ENCODE measurements at regions not wholly inside any gene's neighbourhood (a gene's known extent, or its start where the extent isn't known, plus 50 kb on each side); places are given as distances from the start of the nearest gene placed in this dataset.

- H3K9me3 Mint-ChIP-seq: no peaks in the 10 kb centered on the region
- no peak overlapping the region for H3K9ac ChIP-seq
- H3K27me3 Mint-ChIP-seq (ENCODE audit: insufficient read depth, low read depth): peaks cover 3% of the 10 kb centered on the region
- H3K27ac ChIP-seq: no peak overlapping the region
- H3K36me3 Mint-ChIP-seq: no peaks in the 10 kb centered on the region
- TF ChIP-seq EZH2 (IDR thresholded peaks at IDR 0.05): no peak
- TF ChIP-seq CTCF (IDR thresholded peaks at IDR 0.05): no peak
- TF ChIP-seq EZH2phosphoT487 (IDR thresholded peaks at IDR 0.05): no peak
- no peak overlapping the region for H3K27ac Mint-ChIP-seq
- H2AFZ ChIP-seq (replicated peaks): no peak overlapping the region
- H3K4me1 Mint-ChIP-seq: peaks cover 11% of the 10 kb centered on the region
- H3K27me3 ChIP-seq: no peaks in the 10 kb centered on the region
- no peaks in the 10 kb centered on the region for H4K20me1 ChIP-seq (ENCODE audit: low read depth)
- peaks cover 17% of the 10 kb centered on the region for H3F3A ChIP-seq (ENCODE audit: low read depth)
- no peaks in the 10 kb centered on the region for H3K9me3 ChIP-seq (ENCODE audit: low read depth)
- H3K36me3 ChIP-seq: no peaks in the 10 kb centered on the region
- no peak for DNase-seq (ENCODE audit: low spot score)
- no peak overlapping the region for H3K4me2 ChIP-seq
- no peaks in the 10 kb centered on the region for H3K79me2 ChIP-seq (ENCODE audit: low read depth)
- peaks cover 35% of the 10 kb centered on the region for H3K4me1 ChIP-seq
- no peak overlapping the region for H3K4me3 ChIP-seq
- no peak overlapping the region for H3K4me3 Mint-ChIP-seq
Observed at GRCh38 chr7:96447109-96447645, 125.3 kb upstream of the SLC25A13 start.

GRCh38 chr7:96441436-96442084, 119.7 kb upstream of the SLC25A13 start:
- H3K27ac Mint-ChIP-seq: no peak overlapping the region
- H3K27me3 Mint-ChIP-seq (ENCODE audit: insufficient read depth, low read depth): no peaks in the 10 kb centered on the region
- no peaks in the 10 kb centered on the region for H3K27me3 ChIP-seq
- no peak overlapping the region for H3K4me2 ChIP-seq
- peaks cover 10% of the 10 kb centered on the region for H3K4me1 ChIP-seq
- DNase-seq (ENCODE audit: low spot score): peak; percentile 24
- H3K36me3 Mint-ChIP-seq: no peaks in the 10 kb centered on the region
- H3K9me3 Mint-ChIP-seq: no peaks in the 10 kb centered on the region
- no peak overlapping the region for H3K4me3 Mint-ChIP-seq
- no peaks in the 10 kb centered on the region for H3F3A ChIP-seq (ENCODE audit: low read depth)
- no peaks in the 10 kb centered on the region for H4K20me1 ChIP-seq (ENCODE audit: low read depth)
- H3K27ac ChIP-seq: no peak overlapping the region
- H3K79me2 ChIP-seq (ENCODE audit: low read depth): no peaks in the 10 kb centered on the region
- H3K9ac ChIP-seq: no peak overlapping the region
- H2AFZ ChIP-seq (replicated peaks): no peak overlapping the region
- H3K4me1 Mint-ChIP-seq: peaks cover 3% of the 10 kb centered on the region
- no peak overlapping the region for H3K4me3 ChIP-seq
- TF ChIP-seq CTCF (IDR thresholded peaks at IDR 0.05) (no peak), EZH2phosphoT487 (IDR thresholded peaks at IDR 0.05) (no peak), EZH2 (IDR thresholded peaks at IDR 0.05) (no peak)
- no peaks in the 10 kb centered on the region for H3K9me3 ChIP-seq (ENCODE audit: low read depth)
- H3K36me3 ChIP-seq: no peaks in the 10 kb centered on the region

- Histone ChIP-seq H3K9ac (no peak overlapping the region), H3F3A (ENCODE audit: low read depth) (no peaks in the 10 kb centered on the region), H4K20me1 (ENCODE audit: low read depth) (no peaks in the 10 kb centered on the region), H3K79me2 (ENCODE audit: low read depth) (no peaks in the 10 kb centered on the region), H3K4me1 (no peaks in the 10 kb centered on the region), H2AFZ (replicated peaks) (no peak overlapping the region), H3K36me3 (no peaks in the 10 kb centered on the region), H3K9me3 (ENCODE audit: low read depth) (no peaks in the 10 kb centered on the region), H3K4me3 (no peak overlapping the region), H3K27me3 (no peaks in the 10 kb centered on the region), H3K27ac (no peak overlapping the region), H3K4me2 (no peak overlapping the region)
- Mint-ChIP-seq H3K36me3 (no peaks in the 10 kb centered on the region), H3K27ac (no peak overlapping the region), H3K4me3 (no peak overlapping the region), H3K9me3 (no peaks in the 10 kb centered on the region), H3K4me1 (peaks cover 3% of the 10 kb centered on the region), H3K27me3 (ENCODE audit: insufficient read depth, low read depth) (no peaks in the 10 kb centered on the region)
- DNase-seq (ENCODE audit: low spot score): no peak
- no peak for TF ChIP-seq EZH2phosphoT487 (IDR thresholded peaks at IDR 0.05)
- TF ChIP-seq EZH2 (IDR thresholded peaks at IDR 0.05): no peak
- TF ChIP-seq CTCF (IDR thresholded peaks at IDR 0.05): no peak
Observed at GRCh38 chr7:96440328-96440727, 118.4 kb upstream of the SLC25A13 start.

Measured in neural progenitor cell (in vitro differentiated cells).